HUES64 (cell line): ENCODE measurements at regions not wholly inside any gene's neighbourhood (a gene's known extent, or its start where the extent isn't known, plus 50 kb on each side); places are given as distances from the start of the nearest gene placed in this dataset.

Source experiments
- H3K27ac ChIP-seq: 2 replicates; pipeline ENCODE4 v1.7.0; 2013; ENCODE audit warnings: low read depth, low read length, inconsistent platforms
- H3K27me3 ChIP-seq: 2 replicates; pipeline ENCODE4 v1.6.1; 2013; ENCODE audit warnings: mild to moderate bottlenecking, low read length; ENCODE audit not compliant: insufficient read depth
- H3K36me3 ChIP-seq: 2 replicates; pipeline ENCODE4 v1.6.1; 2013; ENCODE audit warnings: mild to moderate bottlenecking, low read length; ENCODE audit not compliant: insufficient read depth
- H3K4me1 ChIP-seq: 2 replicates; pipeline ENCODE4 v1.6.1; 2013; ENCODE audit warnings: mild to moderate bottlenecking, low read length, moderate library complexity; ENCODE audit not compliant: insufficient read depth
- H3K4me3 ChIP-seq: 2 replicates; pipeline ENCODE4 v1.5.1; 2013; ENCODE audit warnings: mild to moderate bottlenecking, low read length, moderate library complexity
- H3K9ac ChIP-seq: 2 replicates; pipeline ENCODE4 v1.6.1; 2013; ENCODE audit warnings: mild to moderate bottlenecking, low read depth, low read length
- H3K9me3 ChIP-seq: 2 replicates; pipeline ENCODE4 v1.6.1; 2013; ENCODE audit warnings: low read depth, low read length; ENCODE audit not compliant: insufficient read depth
- WGBS: fragments of 150-250, 120-280 bp; methylation state at CpG from one replicate; pipeline ENCODE4 v1.1.7; 2013; ENCODE audit warnings: missing lambda C conversion rate; 5-methylcytosine and 5-hydroxymethylcytosine counted together

- H3K27me3 ChIP-seq = no peaks in the 10 kb centered on the region
- H3K36me3 ChIP-seq = no peaks in the 10 kb centered on the region
- no peak overlapping the region for H3K4me3 ChIP-seq
- no peaks in the 10 kb centered on the region for H3K9me3 ChIP-seq
- 95% methylated on average over 5 of the region's 5 CpGs for WGBS
- H3K9ac ChIP-seq = no peak overlapping the region
- no peak overlapping the region for H3K27ac ChIP-seq
- H3K4me1 ChIP-seq = no peaks in the 10 kb centered on the region
Observed at GRCh38 chr1:4946343-4946742, 291.9 kb downstream of the AJAP1 start.

- H3K27ac ChIP-seq = no peak overlapping the region
- 88% methylated on average over 8 of the region's 9 CpGs for WGBS
Observed at GRCh38 chr1:4944911-4945310, 290.5 kb downstream of the AJAP1 start.

GRCh38 chr1:4944072-4944471, 289.7 kb downstream of the AJAP1 start:
- Histone ChIP-seq H3K27ac (no peak overlapping the region), H3K9me3 (peaks cover 10% of the 10 kb centered on the region), H3K27me3 (no peaks in the 10 kb centered on the region), H3K4me1 (no peaks in the 10 kb centered on the region), H3K36me3 (no peaks in the 10 kb centered on the region), H3K4me3 (no peak overlapping the region), H3K9ac (no peak overlapping the region)
- WGBS = 97% methylated on average over 5 of the region's 5 CpGs

More at GRCh38 chr1:4944911-4945310, 290.5 kb downstream of the AJAP1 start:
- Histone ChIP-seq H3K4me3 (no peak overlapping the region), H3K4me1 (no peaks in the 10 kb centered on the region), H3K9ac (no peak overlapping the region), H3K36me3 (no peaks in the 10 kb centered on the region), H3K9me3 (peaks cover 6% of the 10 kb centered on the region), H3K27me3 (no peaks in the 10 kb centered on the region)

GRCh38 chr1:4939266-4939665, 284.9 kb downstream of the AJAP1 start:
- H3K9ac ChIP-seq = no peak overlapping the region
- 84% methylated on average over 6 of the region's 6 CpGs for WGBS
- no peaks in the 10 kb centered on the region for H3K4me1 ChIP-seq

GRCh38 chr1:4937876-4938534, 283.6 kb downstream of the AJAP1 start:
- Histone ChIP-seq H3K27me3 (no peaks in the 10 kb centered on the region), H3K9ac (no peak overlapping the region), H3K4me3 (no peak overlapping the region), H3K27ac (no peak overlapping the region), H3K4me1 (peaks cover 4% of the 10 kb centered on the region; the same call in 1 of the 2 replicates), H3K9me3 (peaks cover 10% of the 10 kb centered on the region), H3K36me3 (no peaks in the 10 kb centered on the region)
- 94% methylated on average over 11 of the region's 11 CpGs for WGBS

More at GRCh38 chr1:4939266-4939665, 284.9 kb downstream of the AJAP1 start:
- H3K9me3 ChIP-seq = peaks cover 10% of the 10 kb centered on the region
- no peak overlapping the region for H3K4me3 ChIP-seq
- no peaks in the 10 kb centered on the region for H3K36me3 ChIP-seq
- no peaks in the 10 kb centered on the region for H3K27me3 ChIP-seq
- no peak overlapping the region for H3K27ac ChIP-seq

- 83% methylated on average over 4 of the region's 4 CpGs for WGBS
- H3K27ac ChIP-seq = no peak overlapping the region
- no peaks in the 10 kb centered on the region for H3K36me3 ChIP-seq
- H3K4me3 ChIP-seq = no peak overlapping the region
- H3K27me3 ChIP-seq = no peaks in the 10 kb centered on the region
- peaks cover 10% of the 10 kb centered on the region for H3K9me3 ChIP-seq
- H3K9ac ChIP-seq = no peak overlapping the region
- peaks cover 9% of the 10 kb centered on the region for H3K4me1 ChIP-seq
Observed at GRCh38 chr1:4935807-4936206, 281.4 kb downstream of the AJAP1 start.

GRCh38 chr1:4933232-4933631, 278.8 kb downstream of the AJAP1 start:
- no peaks in the 10 kb centered on the region for H3K27me3 ChIP-seq
- peaks cover 9% of the 10 kb centered on the region for H3K4me1 ChIP-seq
- 54% methylated on average over 2 of the region's 2 CpGs for WGBS
- H3K27ac ChIP-seq = no peak overlapping the region
- no peak overlapping the region for H3K9ac ChIP-seq
- no peak overlapping the region for H3K4me3 ChIP-seq
- no peaks in the 10 kb centered on the region for H3K36me3 ChIP-seq
- no peaks in the 10 kb centered on the region for H3K9me3 ChIP-seq

GRCh38 chr1:4932311-4933030, 278.1 kb downstream of the AJAP1 start:
- 86% methylated on average over 15 of the region's 15 CpGs for WGBS
- no peaks in the 10 kb centered on the region for H3K27me3 ChIP-seq

GRCh38 chr1:4931486-4931885, 277.1 kb downstream of the AJAP1 start:
- no peak overlapping the region for H3K4me3 ChIP-seq
- no peaks in the 10 kb centered on the region for H3K36me3 ChIP-seq
- no peak overlapping the region for H3K9ac ChIP-seq
- H3K4me1 ChIP-seq = peaks cover 9% of the 10 kb centered on the region
- no peaks in the 10 kb centered on the region for H3K27me3 ChIP-seq
- no peaks in the 10 kb centered on the region for H3K9me3 ChIP-seq
- WGBS = 63% methylated on average over 4 of the region's 4 CpGs
- no peak overlapping the region for H3K27ac ChIP-seq

More at GRCh38 chr1:4932311-4933030, 278.1 kb downstream of the AJAP1 start:
- H3K9ac ChIP-seq = no peak overlapping the region
- no peaks in the 10 kb centered on the region for H3K36me3 ChIP-seq
- peaks cover 9% of the 10 kb centered on the region for H3K4me1 ChIP-seq
- no peak overlapping the region for H3K4me3 ChIP-seq
- H3K27ac ChIP-seq = no peak overlapping the region
- H3K9me3 ChIP-seq = no peaks in the 10 kb centered on the region

- Histone ChIP-seq H3K4me3 (no peak overlapping the region), H3K36me3 (no peaks in the 10 kb centered on the region), H3K27me3 (no peaks in the 10 kb centered on the region), H3K4me1 (peaks cover 6% of the 10 kb centered on the region), H3K9ac (no peak overlapping the region), H3K27ac (no peak overlapping the region), H3K9me3 (no peaks in the 10 kb centered on the region)
- WGBS = 97% methylated on average over 6 of the region's 6 CpGs
Observed at GRCh38 chr1:4928186-4928585, 273.8 kb downstream of the AJAP1 start.

GRCh38 chr1:4924356-4924755, 269.9 kb downstream of the AJAP1 start:
- Histone ChIP-seq H3K9me3 (peaks cover 12% of the 10 kb centered on the region; the same call in 1 of the 2 replicates), H3K27ac (no peak overlapping the region), H3K27me3 (no peaks in the 10 kb centered on the region), H3K4me1 (no peaks in the 10 kb centered on the region), H3K36me3 (no peaks in the 10 kb centered on the region), H3K9ac (no peak overlapping the region), H3K4me3 (no peak overlapping the region)
- WGBS = 95% methylated on average over 2 of the region's 2 CpGs
